ENCODE measurements at regions not wholly inside any gene's neighbourhood (a gene's known extent, or its start where the extent isn't known, plus 50 kb on each side); places are given as distances from the start of the nearest gene placed in this dataset.

- ChIA-PET RAD21 (ENCODE audit: low non-redundant PET in 1 of 2, low total read pairs in 2 of 2, uncharacterized antibody in 2 of 2, unreplicated experiment in 2 of 2) (no interaction called here), POLR2A (no interaction called here), CTCF (no interaction called here)
- Histone ChIP-seq H2AFZ (ENCODE audit: low read depth, low read length, poor library complexity, severe bottlenecking) (no peak overlapping the region), H3K9ac (ENCODE audit: low read length) (no peak overlapping the region), H3K79me2 (ENCODE audit: insufficient read depth, low read length) (no peaks in the 10 kb centered on the region), H3K9me3 (ENCODE audit: control insufficient read depth in 1 of 2, insufficient read depth in 1 of 2, low read depth in 1 of 2, low read length in 2 of 2) (no peaks in the 10 kb centered on the region; a peak in 1 of 4 replicates), H3K9me2 (ENCODE audit: insufficient read depth) (no peaks in the 10 kb centered on the region), H3K4me2 (ENCODE audit: low read length) (no peak overlapping the region), H3K4me3 (replicated peaks in 1 of 2; ENCODE audit: low read depth in 1 of 2, low read length in 2 of 2) (no peak overlapping the region), H3K27me3 (ENCODE audit: insufficient read depth, low read length) (peaks cover 7% of the 10 kb centered on the region; the same call in 1 of the 2 replicates), H3K4me1 (ENCODE audit: control insufficient read depth in 1 of 2, insufficient read depth in 2 of 2, low read length in 2 of 2) (peaks cover 0 to 4% of the 10 kb centered on the region in 2 experiments; a peak in 1 of 4 replicates), H3K36me3 (ENCODE audit: control insufficient read depth in 1 of 2, insufficient read depth in 2 of 2, low read length in 2 of 2) (no peaks in the 10 kb centered on the region), H4K20me1 (ENCODE audit: insufficient read depth) (no peaks in the 10 kb centered on the region), H3K27ac (ENCODE audit: low read depth, low read length) (no peak overlapping the region)
- ATAC-seq (no peak), DNase-seq (ENCODE audit: low read depth, low spot score) (no peak)
- intact Hi-C loops (cut with micrococcal nuclease): no loop called here
- BruUV-seq (replicated peaks): no TSS peak
- TF ChIP-seq ZFX (IDR thresholded peaks at IDR 0.05) (no peak), CBX3 (IDR thresholded peaks at IDR 0.05; ENCODE audit: low read depth) (no peak), SRF (IDR thresholded peaks at IDR 0.05; ENCODE audit: low read depth) (no peak), MAX (IDR thresholded peaks at IDR 0.05) (no peak), EZH2 (IDR thresholded peaks at IDR 0.05) (no peak), ZNF274 (IDR thresholded peaks at IDR 0.05; ENCODE audit: low read depth, low read length) (no peak), CEBPB (IDR thresholded peaks at IDR 0.05; ENCODE audit: low read depth) (no peak), SP1 (IDR thresholded peaks at IDR 0.05; ENCODE audit: low read depth) (no peak), CTCF (IDR thresholded peaks at IDR 0.05 in 2 of 3, conservative IDR thresholded peaks at IDR 0.05 in 1 of 3; ENCODE audit: borderline replicate concordance in 1 of 3, insufficient read depth in 1 of 3, low read depth in 2 of 3, low read length in 2 of 3) (no peak), YY1 (IDR thresholded peaks at IDR 0.05; ENCODE audit: extremely low read depth, insufficient replicate concordance, low read depth, low read length) (no peak), REST (IDR thresholded peaks at IDR 0.05; ENCODE audit: low read depth) (no peak), EZH2phosphoT487 (IDR thresholded peaks at IDR 0.05; ENCODE audit: borderline replicate concordance) (no peak), JUND (IDR thresholded peaks at IDR 0.05) (no peak), TCF7L2 (IDR thresholded peaks at IDR 0.05; ENCODE audit: borderline replicate concordance, extremely low read depth, insufficient read depth, insufficient read length) (no peak), ZBTB33 (IDR thresholded peaks at IDR 0.05; ENCODE audit: extremely low read depth, insufficient replicate concordance, low read length) (no peak), SIN3A (IDR thresholded peaks at IDR 0.05; ENCODE audit: low read depth) (no peak)
- TF ChIP-seq, protein P1, sequence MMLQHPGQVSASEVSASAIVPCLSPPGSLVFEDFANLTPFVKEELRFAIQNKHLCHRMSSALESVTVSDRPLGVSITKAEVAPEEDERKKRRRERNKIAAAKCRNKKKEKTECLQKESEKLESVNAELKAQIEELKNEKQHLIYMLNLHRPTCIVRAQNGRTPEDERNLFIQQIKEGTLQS (IDR thresholded peaks at IDR 0.05): no peak
These were observed 492.4 kb downstream of the PTPRU start for GRCh38 chr1:29728703-29729102.

All from HCT116 (cell line).